Activated CD8-positive, alpha-beta memory T cell treated with anti-CD3 and anti-CD28 coated beads for 1 hour (primary cell): ENCODE measurements at regions not wholly inside any gene's neighbourhood (a gene's known extent, or its start where the extent isn't known, plus 50 kb on each side); places are given as distances from the start of the nearest gene placed in this dataset.
"Not testable (repeated sequence)": the region's sequence is repeated elsewhere in the genome, so short reads cannot be mapped to it uniquely, and the experiment has no call there.

ENCODE experiments used
- DNase-seq, 2 donors: peaks; one replicate each; pipeline ENCODE4 v3.0.0-alpha.2; 2020; ENCODE audit warnings: low read depth in 1 of 2; ENCODE audit errors: extremely low read depth in 1 of 2

GRCh38 chr3:118167571-118167970, 867.1 kb downstream of the IGSF11 start:
- no peak for DNase-seq

GRCh38 chr3:118168175-118168574, 866.5 kb downstream of the IGSF11 start:
- DNase-seq = no peak

GRCh38 chr3:118171236-118171852, 863.3 kb downstream of the IGSF11 start:
- no peak for DNase-seq

GRCh38 chr3:118180853-118181252, 853.8 kb downstream of the IGSF11 start:
- DNase-seq = no peak

- DNase-seq = no peak
Measured at GRCh38 chr3:118181274-118181673, 853.4 kb downstream of the IGSF11 start.

GRCh38 chr3:118186051-118186450, 848.6 kb downstream of the IGSF11 start:
- DNase-seq = no peak

- DNase-seq = no peak
Measured at GRCh38 chr3:118187221-118187620, 847.4 kb downstream of the IGSF11 start.

GRCh38 chr3:118196183-118196582, 838.5 kb downstream of the IGSF11 start:
- no peak for DNase-seq

- DNase-seq = no peak
Measured at GRCh38 chr3:118199044-118199443, 835.6 kb downstream of the IGSF11 start.

- DNase-seq = no peak
Measured at GRCh38 chr3:118204052-118204656, 830.5 kb downstream of the IGSF11 start.

GRCh38 chr3:118207271-118207670, 827.4 kb downstream of the IGSF11 start:
- no peak for DNase-seq

GRCh38 chr3:118208642-118209041, 826.0 kb downstream of the IGSF11 start:
- DNase-seq = no peak

- no peak for DNase-seq
Measured at GRCh38 chr3:118213892-118214291, 820.8 kb downstream of the IGSF11 start.

GRCh38 chr3:118226206-118226605, 808.4 kb downstream of the IGSF11 start:
- no peak for DNase-seq

GRCh38 chr3:118227191-118227590, 807.5 kb downstream of the IGSF11 start:
- no peak for DNase-seq

- DNase-seq = no peak
Measured at GRCh38 chr3:118228151-118228550, 806.5 kb downstream of the IGSF11 start.

- DNase-seq = no peak
Measured at GRCh38 chr3:118229196-118229595, 805.5 kb downstream of the IGSF11 start.

GRCh38 chr3:118231578-118231977, 803.1 kb downstream of the IGSF11 start:
- DNase-seq = no peak

GRCh38 chr3:118239253-118239652, 795.4 kb downstream of the IGSF11 start:
- no peak for DNase-seq

GRCh38 chr3:118244761-118245160, 789.9 kb downstream of the IGSF11 start:
- DNase-seq = no peak

- DNase-seq = no peak
Measured at GRCh38 chr3:118245312-118245711, 789.3 kb downstream of the IGSF11 start.

- DNase-seq = not testable (repeated sequence)
Measured at GRCh38 chr3:118258850-118259249, 775.8 kb downstream of the IGSF11 start.
